ENCODE measurements at regions not wholly inside any gene's neighbourhood (a gene's known extent, or its start where the extent isn't known, plus 50 kb on each side); places are given as distances from the start of the nearest gene placed in this dataset.
A peak's percentile ranks its signal among the peaks of the same experiment; 100 is the strongest.

GRCh38 chr20:22507240-22507961 lies 77.0 kb downstream of the FOXA2 start (continued):
- TF ChIP-seq ZNF639 (CRISPR knock-in tag; conservative IDR thresholded peaks at IDR 0.05) (no peak; the same call in 1 of the 2 replicates), ZNF713 (CRISPR knock-in tag; IDR thresholded peaks at IDR 0.05) (no peak), NKX3-1 (CRISPR knock-in tag; IDR thresholded peaks at IDR 0.05) (no peak; the same call in 1 of the 2 replicates), ARNTL (CRISPR knock-in tag; IDR thresholded peaks at IDR 0.05) (peak; percentile 72; the same call in 1 of the 2 replicates), GMEB2 (CRISPR knock-in tag; IDR thresholded peaks at IDR 0.05; ENCODE audit: low read depth) (no peak), MTERF4 (CRISPR knock-in tag; IDR thresholded peaks at IDR 0.05) (no peak), NFKB2 (CRISPR knock-in tag; IDR thresholded peaks at IDR 0.05; ENCODE audit: borderline replicate concordance) (peak; percentile 28; the same call in 1 of the 2 replicates), SIX1 (CRISPR knock-in tag; IDR thresholded peaks at IDR 0.05; ENCODE audit: borderline replicate concordance) (no peak), NFIC (IDR thresholded peaks at IDR 0.05; ENCODE audit: low read length) (peak; percentile 67), PRMT3 (CRISPR knock-in tag; IDR thresholded peaks at IDR 0.05; ENCODE audit: borderline replicate concordance, low read depth) (no peak), KAT8 (CRISPR knock-in tag; IDR thresholded peaks at IDR 0.05) (peak; percentile 60), GTF2F1 (IDR thresholded peaks at IDR 0.05; ENCODE audit: low read length) (no peak), ERF (CRISPR knock-in tag; IDR thresholded peaks at IDR 0.05) (peak; percentile 75), SNAPC5 (CRISPR knock-in tag; IDR thresholded peaks at IDR 0.05; ENCODE audit: borderline replicate concordance) (no peak), ARNT2 (CRISPR knock-in tag; IDR thresholded peaks at IDR 0.05; ENCODE audit: low read depth) (0 out of 2 replicates have a peak, but pooled peaks have one; percentile 38), TRIM24 (CRISPR knock-in tag; IDR thresholded peaks at IDR 0.05) (no peak), TP53 (CRISPR knock-in tag; conservative IDR thresholded peaks at IDR 0.05) (no peak), NCOA1 (CRISPR knock-in tag; IDR thresholded peaks at IDR 0.05) (no peak), PLRG1 (conservative IDR thresholded peaks at IDR 0.05) (no peak), AKAP8 (CRISPR knock-in tag; IDR thresholded peaks at IDR 0.05) (peak; percentile 38; the same call in 1 of the 2 replicates), ZBTB39 (CRISPR knock-in tag; IDR thresholded peaks at IDR 0.05) (no peak), SIX4 (CRISPR knock-in tag; IDR thresholded peaks at IDR 0.05) (0 out of 2 replicates have a peak, but pooled peaks have one; percentile 14), DNMT3B (CRISPR knock-in tag; conservative IDR thresholded peaks at IDR 0.05) (no peak)

Data from HepG2 (cell line).